Activated naive CD4-positive, alpha-beta T cell treated with anti-CD3 and anti-CD28 coated beads, Interleukin-2, amount 50 U/mL, for 72 hours (primary cell): ENCODE measurements at regions not wholly inside any gene's neighbourhood (a gene's known extent, or its start where the extent isn't known, plus 50 kb on each side); places are given as distances from the start of the nearest gene placed in this dataset.

Experiments
- ATAC-seq, 2 donors: fragments of 150-1000 bp; cut with Tn5 transposase; 2 replicates each; pipeline ENCODE4 v1.10.0; 2021; ENCODE audit warnings: mild to moderate bottlenecking in 2 of 2, moderate library complexity in 2 of 2
- DNase-seq, 2 donors: peaks; one replicate each; pipeline ENCODE4 v3.0.0; 2021 to 2022; ENCODE audit warnings: low spot score in 2 of 2
- H3K27ac Mint-ChIP-seq, 2 donors: one replicate each; pipeline ENCODE4 v1.8.0; 2022; ENCODE audit warnings: mild to moderate bottlenecking in 2 of 2, mixed read lengths in 2 of 2
- H3K36me3 Mint-ChIP-seq, 2 donors: one replicate each; pipeline ENCODE4 v1.8.0; 2022; ENCODE audit warnings: mixed read lengths in 2 of 2
- H3K9me3 Mint-ChIP-seq, 2 donors: one replicate each; pipeline ENCODE4 v1.8.0; 2022; ENCODE audit warnings: mixed read lengths in 2 of 2

DNA sequence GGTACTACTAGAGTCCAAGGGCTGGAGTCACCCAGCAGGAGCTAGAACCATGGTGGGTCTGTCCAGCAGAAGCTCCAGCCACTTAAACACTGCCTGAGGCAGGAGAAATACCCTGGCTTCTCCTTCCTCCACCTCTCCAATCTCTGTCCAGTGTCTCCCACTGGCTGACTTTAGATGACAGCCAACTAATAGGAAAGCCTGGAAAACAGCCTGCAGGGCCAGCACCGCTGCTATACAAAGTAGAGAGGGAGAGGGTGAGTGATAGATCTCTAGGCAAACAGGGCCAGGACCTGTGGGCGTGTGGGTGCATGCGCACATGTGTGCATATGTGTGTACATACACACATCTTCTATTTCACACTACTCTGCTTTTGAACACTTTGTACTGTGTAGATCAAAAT, 56.5 kb upstream of the ATP8A1 start:
- ATAC-seq (no peak), DNase-seq (no peak)
- Mint-ChIP-seq H3K36me3 (no peaks in the 10 kb centered on the region), H3K9me3 (no peaks in the 10 kb centered on the region), H3K27ac (no peak overlapping the region)

- ATAC-seq: no peak
- DNase-seq: no peak
- Mint-ChIP-seq H3K27ac (no peak overlapping the region), H3K9me3 (no peaks in the 10 kb centered on the region), H3K36me3 (no peaks in the 10 kb centered on the region)
Observed at GRCh38 chr4:42712854-42713253, 55.9 kb upstream of the ATP8A1 start.

GRCh38 chr4:42711496-42711895, 54.6 kb upstream of the ATP8A1 start:
- no peak for ATAC-seq
- no peaks in the 10 kb centered on the region for H3K36me3 Mint-ChIP-seq
- H3K27ac Mint-ChIP-seq: no peak overlapping the region
- no peak for DNase-seq
- H3K9me3 Mint-ChIP-seq: no peaks in the 10 kb centered on the region

- H3K27ac Mint-ChIP-seq: no peak overlapping the region
- no peaks in the 10 kb centered on the region for H3K9me3 Mint-ChIP-seq
- ATAC-seq (no peak), DNase-seq (no peak)
- H3K36me3 Mint-ChIP-seq: no peaks in the 10 kb centered on the region
Observed at GRCh38 chr4:42710761-42711160, 53.9 kb upstream of the ATP8A1 start.

- H3K36me3 Mint-ChIP-seq: no peaks in the 10 kb centered on the region
- ATAC-seq: no peak
- no peak overlapping the region for H3K27ac Mint-ChIP-seq
- no peaks in the 10 kb centered on the region for H3K9me3 Mint-ChIP-seq
- no peak for DNase-seq
Observed at GRCh38 chr4:42710329-42710728, 53.4 kb upstream of the ATP8A1 start.

DNA sequence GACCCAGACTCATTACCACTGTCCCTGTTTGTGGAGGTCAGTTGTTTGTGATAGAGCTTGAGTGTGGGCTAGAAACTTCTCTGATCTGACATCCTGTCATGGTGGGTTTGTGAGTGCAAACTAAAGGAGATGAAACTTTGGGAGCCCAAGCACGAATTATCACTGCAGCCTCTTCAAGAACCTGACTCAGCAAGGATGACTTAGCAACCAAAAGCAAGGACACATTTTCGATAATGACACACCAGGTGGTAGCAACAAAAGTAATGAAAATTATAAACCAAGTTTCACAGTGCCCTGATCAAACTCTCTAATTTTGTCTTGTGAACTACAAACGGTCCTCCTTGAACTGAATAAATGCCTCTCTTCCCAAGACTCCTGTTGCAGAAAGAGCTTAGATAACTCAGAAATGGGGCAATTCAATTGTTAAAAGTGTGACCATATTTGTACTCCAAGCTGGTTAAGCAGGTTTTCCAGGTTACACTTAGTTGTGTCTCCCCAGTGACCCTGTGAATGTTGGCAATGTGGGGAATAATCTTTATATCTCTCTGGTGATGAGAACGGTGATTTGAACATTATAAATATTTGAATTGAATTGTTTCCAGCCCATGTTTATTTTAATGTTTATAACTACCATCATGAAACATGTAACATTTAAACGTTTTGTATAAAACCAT, 52.6 kb upstream of the ATP8A1 start:
- no peak for DNase-seq
- H3K27ac Mint-ChIP-seq: no peak overlapping the region
- no peak for ATAC-seq
- no peaks in the 10 kb centered on the region for H3K9me3 Mint-ChIP-seq
- H3K36me3 Mint-ChIP-seq: no peaks in the 10 kb centered on the region

DNA sequence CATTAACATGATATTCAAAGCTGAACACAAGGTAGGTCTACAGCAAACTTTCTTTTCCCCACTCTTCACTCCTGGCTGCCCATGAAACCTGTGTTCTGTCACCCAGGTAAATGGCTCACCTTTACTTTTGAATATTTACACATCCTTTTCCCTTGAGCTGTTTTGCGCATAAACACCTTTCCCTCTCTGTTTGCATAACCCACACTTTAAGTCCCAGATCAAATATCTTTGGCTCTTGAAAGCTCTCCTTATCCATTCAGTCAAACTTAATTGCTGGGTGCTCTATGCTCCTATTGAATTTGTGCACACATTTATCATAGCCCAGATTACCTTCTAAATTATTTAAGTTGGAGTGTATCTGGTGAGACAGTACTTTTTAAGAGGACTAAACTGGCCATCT, 51.7 kb upstream of the ATP8A1 start:
- H3K36me3 Mint-ChIP-seq: no peaks in the 10 kb centered on the region
- H3K27ac Mint-ChIP-seq: no peak overlapping the region
- ATAC-seq (no peak), DNase-seq (no peak)
- no peaks in the 10 kb centered on the region for H3K9me3 Mint-ChIP-seq
